Iris pigment epithelial cell (primary cell): ENCODE measurements at regions not wholly inside any gene's neighbourhood (a gene's known extent, or its start where the extent isn't known, plus 50 kb on each side); places are given as distances from the start of the nearest gene placed in this dataset.
A peak's percentile ranks its signal among the peaks of the same experiment; 100 is the strongest.

Experiments used
- DNase-seq: peaks from one replicate; pipeline ENCODE4 v3.0.0-alpha.2; 2011; ENCODE audit warnings: low read depth

DNA sequence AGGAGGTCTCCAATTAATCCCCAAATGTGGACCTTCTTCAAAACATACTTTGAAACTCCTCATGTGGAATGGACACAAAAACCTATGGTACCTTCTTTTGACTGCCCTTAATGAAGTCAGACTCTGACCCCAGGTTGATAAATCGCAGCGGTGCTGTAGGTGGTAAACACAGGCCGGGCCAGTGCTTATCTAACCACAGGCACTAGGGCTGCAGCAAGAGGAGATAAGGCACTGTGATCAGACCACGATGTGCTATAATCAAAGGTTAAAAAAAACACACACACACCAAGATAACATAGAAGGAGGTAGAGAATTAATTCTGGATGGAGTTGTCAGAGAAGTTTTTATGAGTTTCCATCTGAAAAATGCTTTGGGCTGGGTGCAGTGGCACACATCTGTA, 52.3 kb upstream of the SIPA1L2 start:
- DNase-seq, result peak; percentile 31

DNA sequence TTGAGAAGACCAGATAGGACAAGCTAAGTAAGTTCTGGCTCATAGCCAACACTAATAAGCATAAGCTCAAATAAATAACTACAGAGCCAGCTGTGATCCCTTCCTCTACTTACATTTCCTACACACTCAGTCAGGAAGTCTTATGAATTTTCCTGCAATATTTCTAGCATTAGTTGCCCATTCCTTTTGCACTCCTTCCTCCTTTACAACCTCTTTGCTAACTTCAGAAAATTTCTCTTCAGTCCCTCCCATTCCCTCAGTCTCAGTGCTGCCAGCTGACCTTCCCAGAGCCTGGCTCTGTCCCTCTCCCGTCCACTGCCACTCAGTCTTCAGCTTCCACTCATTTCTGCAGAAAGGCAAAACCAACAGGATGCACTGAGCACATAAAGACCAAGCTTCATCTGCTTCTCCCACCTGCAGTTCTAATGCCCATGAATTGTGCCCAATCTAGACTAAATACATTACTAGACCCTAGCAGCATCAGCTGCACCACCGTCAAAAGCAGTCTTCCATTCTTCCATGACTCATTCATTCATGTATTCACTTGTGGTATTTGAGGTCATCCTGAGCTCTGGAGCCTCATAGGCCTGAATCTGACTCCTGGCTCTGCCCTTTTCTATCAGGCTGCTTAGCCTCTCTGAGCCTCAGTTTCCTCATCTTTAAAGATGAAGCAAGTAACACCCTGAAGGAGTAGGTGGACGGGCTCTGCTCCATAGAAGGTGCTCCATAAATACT, 54.6 kb upstream of the SIPA1L2 start:
- DNase-seq, result peak; percentile 67

DNA sequence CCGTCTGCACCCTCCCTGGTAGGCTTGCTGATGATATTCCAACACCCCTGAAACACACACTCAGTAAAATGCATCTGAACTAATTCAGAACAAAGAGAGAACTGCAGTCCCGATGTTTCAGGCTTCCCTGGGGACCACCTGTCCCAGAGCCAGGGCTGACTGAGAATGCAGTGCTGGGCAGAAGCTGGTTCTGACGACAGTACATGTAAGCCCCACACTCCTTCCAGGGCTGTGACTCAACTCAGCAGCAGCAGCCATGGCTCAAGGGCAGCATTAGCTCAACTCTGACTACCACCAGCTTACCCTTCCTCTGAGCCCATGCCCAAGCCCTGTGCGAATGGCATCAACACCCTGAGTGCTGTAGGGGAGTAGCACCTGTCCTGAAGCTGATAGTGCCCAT, 56.4 kb upstream of the SIPA1L2 start:
- DNase-seq, result peak; percentile 27

DNA sequence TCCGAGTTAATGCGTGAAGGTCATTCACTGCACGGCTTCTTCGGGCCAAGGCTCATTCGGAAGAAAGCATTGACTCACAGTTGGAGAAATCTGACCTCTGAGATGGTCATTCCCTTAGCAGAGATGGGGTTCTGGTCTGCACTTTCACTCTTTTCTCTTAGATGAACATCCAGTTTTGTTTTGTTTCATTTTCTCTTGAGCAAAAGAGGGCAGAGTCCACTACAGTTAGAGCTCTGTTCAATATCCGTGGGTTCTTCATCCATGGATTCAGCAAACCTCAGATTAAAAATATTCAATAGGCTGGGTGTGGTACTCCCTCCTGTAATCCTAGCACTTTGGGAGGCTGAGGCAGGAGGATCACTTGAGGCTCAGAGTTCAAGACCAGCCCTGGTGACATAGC, 57.4 kb upstream of the SIPA1L2 start:
- DNase-seq, result no peak

DNA sequence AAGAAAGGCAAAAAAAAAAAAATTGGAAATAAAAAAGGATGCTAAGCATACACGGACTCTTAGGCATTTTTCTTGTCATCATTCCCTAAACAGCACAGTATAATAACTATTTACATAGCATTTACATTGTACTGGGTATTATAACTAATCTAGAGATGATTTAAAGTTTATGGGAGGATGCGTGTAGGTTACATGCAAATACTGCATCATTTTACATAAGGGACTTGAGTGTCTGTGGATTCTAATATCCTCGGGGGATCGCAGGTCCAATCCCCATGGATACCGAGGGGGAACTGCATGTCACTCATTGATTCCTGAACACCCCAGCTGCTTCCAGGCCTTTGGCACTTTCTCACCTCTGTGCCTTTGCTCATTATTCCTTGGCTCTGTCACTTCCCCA, 57.8 kb upstream of the SIPA1L2 start:
- DNase-seq, result no peak

DNA sequence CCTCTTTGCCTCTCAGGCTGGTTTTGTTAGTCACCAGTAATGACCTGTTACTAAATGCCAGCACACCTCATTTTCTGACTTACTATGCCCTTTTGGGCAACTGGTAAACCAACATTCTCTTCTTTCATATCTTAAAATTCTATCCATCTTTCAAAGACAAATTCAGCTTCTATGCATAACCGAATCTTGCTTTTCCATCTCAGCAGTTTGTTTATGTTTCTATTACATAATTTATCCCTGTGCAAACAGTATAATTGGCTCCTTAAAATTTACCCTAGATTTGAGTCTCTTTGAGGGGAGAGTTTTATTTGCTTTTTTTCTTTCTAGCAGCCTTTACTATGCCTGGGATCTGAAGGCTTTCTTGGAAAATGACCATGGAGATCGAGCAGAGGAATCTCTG, 58.5 kb upstream of the SIPA1L2 start:
- no peak for DNase-seq

DNA sequence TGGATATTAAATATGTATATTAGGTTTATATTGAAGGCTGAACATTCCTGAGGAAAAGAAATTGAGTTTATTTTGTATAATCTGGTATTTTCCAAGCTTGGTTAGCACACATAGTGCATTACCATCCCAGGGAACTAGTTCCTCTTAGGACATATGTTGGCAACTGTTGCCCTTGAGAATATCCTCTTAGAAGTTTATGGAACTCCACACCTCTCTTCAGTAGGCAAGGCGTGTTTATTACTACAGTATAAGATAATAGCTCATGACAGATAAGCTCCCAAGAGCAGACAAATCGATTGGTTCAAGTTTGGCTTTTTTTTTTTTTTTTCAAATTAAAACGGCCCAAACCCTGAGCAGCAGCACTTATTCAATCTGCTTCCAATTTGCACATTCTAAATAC, 59.8 kb upstream of the SIPA1L2 start:
- no peak for DNase-seq

DNA sequence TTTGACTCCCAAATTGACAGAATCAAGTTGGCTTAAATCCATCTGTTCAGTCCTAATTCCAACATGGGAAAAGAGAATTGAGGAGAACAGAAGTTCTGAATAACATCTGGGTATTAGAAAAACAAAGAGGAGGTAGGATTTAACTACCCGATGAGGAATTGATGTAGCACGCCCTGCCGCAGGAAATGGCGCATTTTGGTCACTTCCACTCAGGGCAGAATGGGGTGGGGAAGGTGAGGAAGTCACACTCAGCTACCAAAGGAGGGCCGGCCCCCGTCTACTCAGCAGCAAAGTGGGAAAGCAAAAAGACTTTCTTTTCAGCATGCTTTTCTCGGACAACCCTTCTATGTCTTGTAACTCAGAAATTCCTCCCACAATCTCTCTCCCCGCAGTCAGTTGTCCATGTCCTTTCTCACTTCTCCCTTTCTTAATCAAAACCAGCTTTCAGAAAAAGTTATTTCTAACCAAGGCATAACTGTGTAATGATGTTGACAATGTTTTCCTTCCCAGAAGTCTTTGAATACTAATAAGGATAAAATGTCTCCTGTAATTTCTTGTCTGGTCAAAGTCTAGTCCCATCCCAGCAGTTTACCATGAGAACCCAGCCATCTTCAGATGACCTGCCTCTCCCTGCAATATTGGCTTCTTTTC, 60.5 kb upstream of the SIPA1L2 start:
- DNase-seq, result no peak

DNA sequence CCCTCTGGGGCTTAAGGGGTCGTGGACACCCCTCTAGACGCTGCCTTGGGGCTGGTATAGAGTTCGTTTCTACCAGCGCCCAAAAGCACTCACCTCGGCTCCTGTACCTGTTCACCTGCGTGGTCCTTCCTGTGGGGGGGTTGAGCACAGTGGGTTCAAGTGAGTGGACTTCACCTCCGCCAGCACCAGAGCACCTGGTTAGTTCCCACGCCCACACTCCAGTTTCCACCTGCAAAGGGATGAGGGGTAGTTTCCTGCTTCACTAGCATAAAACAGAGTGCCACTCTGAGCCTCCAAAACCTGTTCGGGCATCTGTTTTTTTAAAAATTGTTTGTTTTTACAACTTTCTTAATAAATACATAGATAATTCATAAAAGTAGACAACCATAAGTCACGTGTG, 64.5 kb upstream of the SIPA1L2 start:
- no peak for DNase-seq

DNA sequence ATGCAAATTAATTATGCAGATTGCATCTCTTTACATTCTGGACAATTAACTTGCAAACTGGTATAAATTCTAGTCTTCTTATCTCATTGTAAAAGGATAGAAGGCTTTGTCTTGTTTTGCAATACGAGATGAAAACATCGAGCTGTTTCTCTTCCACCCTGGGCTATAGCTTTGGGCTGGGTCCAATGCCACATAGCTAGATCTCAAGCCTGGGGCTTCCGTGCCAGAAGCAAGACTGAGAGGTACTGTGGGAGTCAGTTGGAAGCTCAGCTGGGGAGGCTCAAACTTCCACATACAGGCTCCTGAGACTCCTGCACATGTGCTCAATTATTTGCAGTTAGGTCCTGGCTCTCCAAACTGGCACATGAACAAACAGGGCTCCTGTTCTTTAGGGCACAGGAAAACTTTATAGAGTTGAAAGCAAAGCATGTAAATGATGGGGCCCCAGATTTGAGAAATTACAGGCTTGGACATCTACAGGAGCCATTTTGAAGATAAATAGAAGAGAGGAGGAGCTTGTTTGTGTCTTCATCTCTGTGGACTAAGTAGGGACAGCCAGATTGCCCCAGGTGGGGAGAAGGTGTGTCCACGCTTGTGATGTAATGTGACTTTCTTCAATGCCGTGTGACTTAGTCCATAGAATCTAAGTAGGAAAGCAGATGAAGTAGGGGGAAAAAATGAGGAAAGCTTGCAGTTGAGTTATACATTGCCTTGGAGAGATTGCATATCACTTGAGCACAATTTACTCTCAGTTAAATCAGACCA, 65.9 kb upstream of the SIPA1L2 start:
- DNase-seq, result no peak

DNA sequence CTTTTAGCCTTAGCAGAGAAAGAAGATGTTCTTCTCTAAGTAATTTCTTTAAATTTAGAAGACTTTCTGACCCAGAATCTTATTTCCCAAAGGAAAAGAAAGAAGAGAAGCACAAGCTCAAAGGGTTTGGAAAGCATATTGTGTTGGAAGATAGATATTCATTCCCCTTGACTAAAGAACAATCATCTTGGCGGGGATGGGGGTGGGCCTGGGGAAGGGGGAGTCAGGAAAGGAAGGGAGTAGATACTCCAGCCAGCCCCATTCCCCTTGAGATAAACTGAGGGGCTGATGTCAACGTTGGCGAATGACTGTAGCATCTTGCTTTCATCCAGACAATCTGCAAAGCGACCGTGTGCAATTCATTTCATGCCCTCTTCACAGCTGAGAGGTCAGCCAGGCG, 66.5 kb upstream of the SIPA1L2 start:
- DNase-seq, result no peak

DNA sequence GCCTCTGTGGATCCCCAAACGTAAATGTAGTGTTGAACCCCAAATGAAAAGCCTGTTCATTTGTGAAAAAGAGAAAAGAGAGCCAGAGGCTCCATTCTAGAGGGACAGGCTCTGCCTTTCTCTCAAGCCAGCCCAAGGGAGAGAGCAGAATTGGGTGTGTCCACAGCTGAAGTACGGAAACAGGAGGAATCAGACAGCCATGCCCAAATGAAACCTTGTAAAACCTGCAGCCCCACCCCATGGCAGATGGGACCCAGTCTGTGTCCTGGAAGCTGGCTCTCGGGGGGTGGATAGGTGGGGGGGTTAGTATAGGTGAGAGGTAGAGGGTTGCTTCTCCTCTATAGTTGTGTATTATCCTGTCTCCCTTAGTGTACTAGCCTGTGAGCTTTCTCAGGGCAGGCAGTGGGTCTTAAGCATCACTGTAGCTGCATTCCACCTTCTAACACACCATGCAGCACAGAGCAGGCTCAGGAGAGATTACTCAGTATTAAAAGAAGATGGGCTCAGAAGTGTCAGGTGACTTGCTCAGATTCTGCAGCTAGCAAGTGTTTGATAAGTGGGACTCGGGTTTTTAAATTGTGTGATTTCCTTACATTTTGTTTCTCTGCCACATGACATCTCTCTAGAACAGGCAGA, 67.4 kb upstream of the SIPA1L2 start:
- no peak for DNase-seq

DNA sequence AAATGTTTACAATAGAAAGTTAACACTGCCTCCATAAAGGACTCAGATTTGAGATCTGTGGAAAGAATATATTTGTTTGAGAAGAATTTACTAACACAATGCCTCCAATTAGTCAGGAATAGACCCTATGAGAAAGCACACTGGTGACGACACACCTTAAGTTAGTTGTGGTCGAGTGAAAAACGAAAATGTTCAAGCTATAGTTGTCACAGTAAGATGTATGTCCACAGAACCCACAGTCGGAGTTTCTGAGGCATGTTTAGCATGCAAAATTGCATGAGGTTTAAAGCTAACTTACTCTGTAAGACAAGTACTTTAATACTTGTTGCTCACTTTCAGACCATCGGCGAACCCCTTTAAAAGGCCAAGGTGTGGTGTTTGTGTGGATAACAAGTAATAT, 69.9 kb upstream of the SIPA1L2 start:
- no peak for DNase-seq

DNA sequence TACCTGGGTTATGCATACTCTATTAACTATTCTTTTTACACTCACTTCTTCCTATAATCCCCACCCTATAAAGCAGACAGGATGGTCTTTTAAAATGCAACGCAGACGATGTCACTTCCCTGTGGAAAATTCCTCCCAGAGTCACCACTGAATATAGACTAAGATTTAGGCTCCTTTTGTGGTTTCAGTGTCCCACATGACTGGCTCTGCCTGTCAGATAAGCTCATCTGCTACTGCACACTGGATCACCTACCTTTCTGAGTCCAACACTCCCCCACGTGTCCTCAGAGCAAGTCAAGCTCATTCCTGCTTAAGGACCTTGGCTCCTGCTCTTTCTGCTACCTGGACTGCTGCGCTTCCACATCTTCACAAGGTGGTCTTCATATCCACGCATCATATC, 73.0 kb upstream of the SIPA1L2 start:
- no peak for DNase-seq

DNA sequence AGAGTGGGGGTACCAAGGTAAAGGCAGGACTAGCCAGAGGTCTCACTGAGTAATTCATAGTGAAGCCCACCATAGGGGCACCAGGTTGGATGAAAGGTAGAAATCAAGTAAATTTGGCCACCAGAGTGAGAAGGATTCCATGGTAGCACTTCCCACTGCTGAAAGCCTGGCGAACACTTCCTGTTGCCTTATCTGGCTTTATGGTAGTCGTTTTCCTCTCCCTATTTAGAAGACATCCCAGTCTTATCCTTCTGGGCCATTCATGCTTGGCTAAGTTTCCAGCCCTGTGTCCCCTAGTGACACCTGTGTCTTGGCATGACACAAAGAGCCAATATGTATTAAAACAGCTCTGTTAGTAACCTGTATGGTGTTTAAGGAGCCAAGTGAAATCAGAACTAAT, 74.3 kb upstream of the SIPA1L2 start:
- no peak for DNase-seq

DNA sequence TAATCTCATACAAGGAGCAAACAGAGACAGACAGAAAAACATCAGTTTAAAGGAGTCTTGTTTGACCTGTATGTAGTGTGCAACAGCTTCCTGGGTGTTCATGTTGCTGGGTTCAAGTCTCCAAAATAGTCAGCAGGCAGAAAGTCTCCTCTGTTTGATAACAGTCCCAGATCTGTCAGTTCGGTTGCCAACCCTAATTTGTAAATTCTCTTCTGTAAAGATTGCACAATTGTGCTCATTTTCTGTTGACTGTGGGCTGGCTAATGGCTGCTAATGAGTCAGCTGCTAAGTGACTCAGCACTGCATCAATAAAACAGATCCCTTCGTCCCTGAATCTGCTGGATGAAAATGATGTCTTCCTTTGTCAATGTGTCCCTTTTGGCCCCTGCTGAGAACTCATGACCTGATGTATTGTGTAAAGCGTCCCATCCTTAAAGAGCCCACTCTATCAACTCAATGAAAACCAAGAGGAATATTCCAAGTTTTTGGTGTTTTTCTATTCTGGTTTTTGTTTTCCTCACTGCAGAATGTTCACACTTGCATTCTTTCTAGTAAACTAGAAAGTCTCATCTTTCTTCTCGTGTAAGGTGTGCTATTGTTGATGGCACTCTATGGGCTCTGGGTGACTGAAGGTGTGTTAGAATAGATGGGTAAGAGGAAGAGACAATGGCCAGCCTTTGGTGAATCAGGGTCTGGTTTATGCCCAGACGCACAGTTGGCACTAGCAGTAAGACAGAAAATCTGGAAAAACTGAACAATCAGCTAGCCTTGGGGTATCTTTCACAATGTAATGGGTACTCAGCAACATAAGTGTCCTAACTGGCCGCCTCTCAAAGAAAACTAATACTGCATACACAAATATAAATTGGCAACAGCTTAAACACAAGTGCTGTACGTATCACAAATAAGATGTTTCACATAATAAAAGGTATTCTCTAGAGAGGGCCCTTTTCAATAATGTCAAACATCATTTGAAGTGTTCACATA, 75.1 kb upstream of the SIPA1L2 start:
- DNase-seq, result peak; percentile 90

DNA sequence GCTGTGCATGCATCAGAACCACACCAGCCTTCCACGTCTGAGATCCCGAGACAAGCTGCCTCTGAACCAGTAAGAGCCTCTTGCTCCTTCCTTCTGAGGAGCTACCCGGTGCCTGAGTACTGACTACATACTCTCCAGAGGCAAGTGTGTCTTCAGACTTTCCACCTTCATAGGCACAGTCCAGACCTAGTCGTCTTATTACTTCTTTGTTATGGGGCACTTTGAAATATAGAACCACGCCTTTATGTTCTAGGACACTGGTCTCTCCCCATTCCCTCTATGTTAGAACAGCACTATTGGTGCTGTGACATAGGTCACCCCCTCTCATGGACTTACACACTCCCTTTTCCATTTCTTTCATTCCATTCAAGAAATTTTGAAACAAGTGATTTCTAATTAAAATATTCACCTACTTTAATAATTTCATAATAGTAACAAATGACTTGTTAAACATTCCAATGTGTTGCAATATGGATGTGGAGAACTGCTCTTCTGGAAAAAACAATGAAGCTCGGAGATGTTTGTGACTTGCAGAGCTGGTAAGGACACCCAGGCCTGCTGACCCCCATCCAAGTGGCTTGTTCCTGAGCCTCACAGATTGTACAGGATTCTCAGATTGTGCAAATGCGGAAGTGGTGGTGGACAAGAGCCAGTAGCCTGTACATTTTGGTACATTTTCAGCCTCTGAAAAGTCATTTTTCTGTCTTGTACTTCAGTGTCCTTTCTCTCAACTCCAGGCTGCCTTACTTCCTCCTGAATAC, 76.1 kb upstream of the SIPA1L2 start:
- DNase-seq, result peak; percentile 50

DNA sequence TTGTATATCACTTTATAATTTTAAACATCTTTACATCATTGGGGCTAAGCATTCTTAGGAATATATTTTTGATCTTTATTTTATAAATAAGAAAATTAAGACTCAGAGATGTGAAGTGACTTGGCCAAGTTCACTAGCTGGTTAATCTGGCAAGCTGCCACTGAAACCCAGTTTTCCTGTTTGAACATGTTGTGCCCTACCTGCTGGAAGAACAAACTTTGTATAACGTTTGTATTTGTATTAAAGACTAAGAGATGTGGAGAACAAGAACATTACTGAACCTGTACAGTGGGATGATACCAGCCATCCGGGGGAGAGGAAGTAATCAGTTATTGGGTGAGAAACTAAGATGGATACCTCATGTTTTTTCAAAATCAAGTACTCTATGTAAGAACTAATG, 77.2 kb upstream of the SIPA1L2 start:
- DNase-seq, result no peak

DNA sequence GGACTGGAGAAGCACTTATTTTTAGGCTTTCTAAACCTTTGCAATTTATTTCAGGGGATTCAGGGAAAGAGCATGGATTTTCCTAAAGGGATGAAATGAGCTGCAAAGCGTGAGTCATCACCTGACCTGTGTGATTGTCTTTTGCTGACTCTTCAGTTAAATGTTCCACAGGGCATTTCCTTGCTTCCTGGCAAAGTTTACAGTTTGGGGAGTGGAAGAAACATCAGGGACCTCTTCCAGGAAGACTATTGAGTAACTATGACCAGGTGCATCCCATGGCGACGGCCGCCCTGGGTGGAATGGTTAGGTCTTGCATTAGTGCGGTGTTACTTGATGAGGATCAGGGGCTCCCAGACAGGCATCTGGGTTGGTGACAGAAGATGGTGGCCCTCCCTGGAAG, 79.5 kb upstream of the SIPA1L2 start:
- DNase-seq, result no peak

DNA sequence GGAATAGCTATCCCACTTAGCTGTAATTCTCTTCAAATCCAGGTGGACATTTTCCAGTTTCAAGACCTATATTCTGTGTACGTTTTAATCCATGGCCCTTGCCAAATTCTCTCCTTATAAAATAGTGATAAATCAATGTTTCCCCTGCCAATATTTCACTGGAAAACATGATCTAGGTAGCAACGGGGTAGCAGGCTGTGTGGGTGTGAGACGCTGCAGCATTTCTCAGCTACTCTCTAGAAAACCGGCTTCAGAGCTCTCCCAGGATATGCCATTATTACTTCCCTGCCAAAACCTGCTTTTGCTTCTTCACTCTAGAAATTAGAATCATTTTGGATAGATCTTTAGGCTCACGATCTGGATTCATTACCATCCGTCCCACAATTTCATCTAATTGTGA, 82.1 kb upstream of the SIPA1L2 start:
- no peak for DNase-seq

DNA sequence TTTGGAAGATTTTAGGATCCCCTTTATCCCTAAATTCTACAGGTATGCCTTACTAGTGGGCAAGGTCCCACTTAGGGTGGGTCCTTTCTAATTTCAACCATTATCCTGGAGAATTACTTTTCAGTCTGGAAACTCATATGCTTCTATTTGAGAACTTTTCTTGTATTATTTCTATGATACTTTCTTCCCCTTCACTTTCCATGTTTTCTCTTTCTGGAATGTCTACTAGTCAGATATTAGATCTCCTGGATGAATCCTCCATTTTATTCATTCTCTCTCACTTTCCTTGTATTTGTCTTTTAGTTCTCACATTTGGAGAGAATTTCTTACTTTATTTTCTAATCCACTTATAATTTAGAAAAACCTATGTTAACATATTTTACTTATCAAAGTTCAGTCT, 83.9 kb upstream of the SIPA1L2 start:
- DNase-seq, result no peak
